H1 (cell line): ENCODE measurements at regions not wholly inside any gene's neighbourhood (a gene's known extent, or its start where the extent isn't known, plus 50 kb on each side); places are given as distances from the start of the nearest gene placed in this dataset.

ENCODE experiments used
- CEBPB ChIP-seq: IDR thresholded peaks from 2 replicates; pipeline ENCODE4 v1.6.1; 2012; ENCODE audit warnings: low read depth, low read length
- HDAC2 ChIP-seq, 2 experiments: fragments of 300-600 bp in 1 of 2; sonication (generic) in 1 of 2; IDR thresholded peaks; 2 replicates each; pipeline ENCODE4 v1.6.1; 2011 to 2012; ENCODE audit warnings: low read depth in 2 of 2, low read length in 2 of 2, mild to moderate bottlenecking in 2 of 2, moderate library complexity in 2 of 2, borderline replicate concordance in 1 of 2, inconsistent platforms in 1 of 2
- SAP30 ChIP-seq: fragments of 300-600 bp; sonication (generic); IDR thresholded peaks from 2 replicates; pipeline ENCODE4 v1.7.1; 2012; ENCODE audit warnings: low read length, moderate library complexity, mild to moderate bottlenecking, inconsistent platforms; ENCODE audit not compliant: insufficient read depth, insufficient replicate concordance
- SRF ChIP-seq: IDR thresholded peaks from 2 replicates; pipeline ENCODE4 v1.6.1; 2011; ENCODE audit warnings: mild to moderate bottlenecking, low read depth, low read length, moderate library complexity
- TF ChIP-seq, protein P1 (sequence below): fragments of 300-600 bp; sonication (generic); IDR thresholded peaks from 2 replicates; pipeline ENCODE4 v1.7.1; 2012; ENCODE audit warnings: low read length, moderate library complexity, mild to moderate bottlenecking, inconsistent platforms; ENCODE audit not compliant: insufficient replicate concordance
- TF ChIP-seq, protein P2 (sequence below): IDR thresholded peaks from 2 replicates; pipeline ENCODE4 v1.6.1; 2012; ENCODE audit warnings: inconsistent platforms

DNA sequence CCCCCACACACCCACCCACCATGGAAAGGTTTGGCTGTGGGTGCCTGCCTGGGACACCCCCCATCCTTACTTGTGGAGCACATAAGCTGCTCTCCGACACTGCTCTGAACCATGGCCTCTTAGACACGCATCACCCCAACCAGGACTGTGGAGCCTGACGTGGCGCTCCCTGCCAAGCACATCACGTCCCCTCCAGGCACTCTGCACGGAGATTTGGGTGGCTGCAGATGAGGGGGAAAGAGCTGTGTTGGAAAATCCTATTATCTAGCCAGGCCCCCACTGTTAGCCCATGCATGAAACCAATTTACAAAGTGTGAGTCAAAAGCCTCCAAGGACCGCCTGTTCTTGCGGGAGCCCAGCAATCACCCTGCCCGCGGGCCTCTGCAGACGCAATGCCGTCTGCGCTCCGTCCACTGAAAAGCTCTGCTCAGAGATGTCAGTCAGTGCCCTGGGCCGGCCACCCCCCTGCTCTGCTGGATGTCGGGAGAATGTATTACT, 163.4 kb upstream of the NECTIN1 start (continued):
- TF ChIP-seq, protein P1, sequence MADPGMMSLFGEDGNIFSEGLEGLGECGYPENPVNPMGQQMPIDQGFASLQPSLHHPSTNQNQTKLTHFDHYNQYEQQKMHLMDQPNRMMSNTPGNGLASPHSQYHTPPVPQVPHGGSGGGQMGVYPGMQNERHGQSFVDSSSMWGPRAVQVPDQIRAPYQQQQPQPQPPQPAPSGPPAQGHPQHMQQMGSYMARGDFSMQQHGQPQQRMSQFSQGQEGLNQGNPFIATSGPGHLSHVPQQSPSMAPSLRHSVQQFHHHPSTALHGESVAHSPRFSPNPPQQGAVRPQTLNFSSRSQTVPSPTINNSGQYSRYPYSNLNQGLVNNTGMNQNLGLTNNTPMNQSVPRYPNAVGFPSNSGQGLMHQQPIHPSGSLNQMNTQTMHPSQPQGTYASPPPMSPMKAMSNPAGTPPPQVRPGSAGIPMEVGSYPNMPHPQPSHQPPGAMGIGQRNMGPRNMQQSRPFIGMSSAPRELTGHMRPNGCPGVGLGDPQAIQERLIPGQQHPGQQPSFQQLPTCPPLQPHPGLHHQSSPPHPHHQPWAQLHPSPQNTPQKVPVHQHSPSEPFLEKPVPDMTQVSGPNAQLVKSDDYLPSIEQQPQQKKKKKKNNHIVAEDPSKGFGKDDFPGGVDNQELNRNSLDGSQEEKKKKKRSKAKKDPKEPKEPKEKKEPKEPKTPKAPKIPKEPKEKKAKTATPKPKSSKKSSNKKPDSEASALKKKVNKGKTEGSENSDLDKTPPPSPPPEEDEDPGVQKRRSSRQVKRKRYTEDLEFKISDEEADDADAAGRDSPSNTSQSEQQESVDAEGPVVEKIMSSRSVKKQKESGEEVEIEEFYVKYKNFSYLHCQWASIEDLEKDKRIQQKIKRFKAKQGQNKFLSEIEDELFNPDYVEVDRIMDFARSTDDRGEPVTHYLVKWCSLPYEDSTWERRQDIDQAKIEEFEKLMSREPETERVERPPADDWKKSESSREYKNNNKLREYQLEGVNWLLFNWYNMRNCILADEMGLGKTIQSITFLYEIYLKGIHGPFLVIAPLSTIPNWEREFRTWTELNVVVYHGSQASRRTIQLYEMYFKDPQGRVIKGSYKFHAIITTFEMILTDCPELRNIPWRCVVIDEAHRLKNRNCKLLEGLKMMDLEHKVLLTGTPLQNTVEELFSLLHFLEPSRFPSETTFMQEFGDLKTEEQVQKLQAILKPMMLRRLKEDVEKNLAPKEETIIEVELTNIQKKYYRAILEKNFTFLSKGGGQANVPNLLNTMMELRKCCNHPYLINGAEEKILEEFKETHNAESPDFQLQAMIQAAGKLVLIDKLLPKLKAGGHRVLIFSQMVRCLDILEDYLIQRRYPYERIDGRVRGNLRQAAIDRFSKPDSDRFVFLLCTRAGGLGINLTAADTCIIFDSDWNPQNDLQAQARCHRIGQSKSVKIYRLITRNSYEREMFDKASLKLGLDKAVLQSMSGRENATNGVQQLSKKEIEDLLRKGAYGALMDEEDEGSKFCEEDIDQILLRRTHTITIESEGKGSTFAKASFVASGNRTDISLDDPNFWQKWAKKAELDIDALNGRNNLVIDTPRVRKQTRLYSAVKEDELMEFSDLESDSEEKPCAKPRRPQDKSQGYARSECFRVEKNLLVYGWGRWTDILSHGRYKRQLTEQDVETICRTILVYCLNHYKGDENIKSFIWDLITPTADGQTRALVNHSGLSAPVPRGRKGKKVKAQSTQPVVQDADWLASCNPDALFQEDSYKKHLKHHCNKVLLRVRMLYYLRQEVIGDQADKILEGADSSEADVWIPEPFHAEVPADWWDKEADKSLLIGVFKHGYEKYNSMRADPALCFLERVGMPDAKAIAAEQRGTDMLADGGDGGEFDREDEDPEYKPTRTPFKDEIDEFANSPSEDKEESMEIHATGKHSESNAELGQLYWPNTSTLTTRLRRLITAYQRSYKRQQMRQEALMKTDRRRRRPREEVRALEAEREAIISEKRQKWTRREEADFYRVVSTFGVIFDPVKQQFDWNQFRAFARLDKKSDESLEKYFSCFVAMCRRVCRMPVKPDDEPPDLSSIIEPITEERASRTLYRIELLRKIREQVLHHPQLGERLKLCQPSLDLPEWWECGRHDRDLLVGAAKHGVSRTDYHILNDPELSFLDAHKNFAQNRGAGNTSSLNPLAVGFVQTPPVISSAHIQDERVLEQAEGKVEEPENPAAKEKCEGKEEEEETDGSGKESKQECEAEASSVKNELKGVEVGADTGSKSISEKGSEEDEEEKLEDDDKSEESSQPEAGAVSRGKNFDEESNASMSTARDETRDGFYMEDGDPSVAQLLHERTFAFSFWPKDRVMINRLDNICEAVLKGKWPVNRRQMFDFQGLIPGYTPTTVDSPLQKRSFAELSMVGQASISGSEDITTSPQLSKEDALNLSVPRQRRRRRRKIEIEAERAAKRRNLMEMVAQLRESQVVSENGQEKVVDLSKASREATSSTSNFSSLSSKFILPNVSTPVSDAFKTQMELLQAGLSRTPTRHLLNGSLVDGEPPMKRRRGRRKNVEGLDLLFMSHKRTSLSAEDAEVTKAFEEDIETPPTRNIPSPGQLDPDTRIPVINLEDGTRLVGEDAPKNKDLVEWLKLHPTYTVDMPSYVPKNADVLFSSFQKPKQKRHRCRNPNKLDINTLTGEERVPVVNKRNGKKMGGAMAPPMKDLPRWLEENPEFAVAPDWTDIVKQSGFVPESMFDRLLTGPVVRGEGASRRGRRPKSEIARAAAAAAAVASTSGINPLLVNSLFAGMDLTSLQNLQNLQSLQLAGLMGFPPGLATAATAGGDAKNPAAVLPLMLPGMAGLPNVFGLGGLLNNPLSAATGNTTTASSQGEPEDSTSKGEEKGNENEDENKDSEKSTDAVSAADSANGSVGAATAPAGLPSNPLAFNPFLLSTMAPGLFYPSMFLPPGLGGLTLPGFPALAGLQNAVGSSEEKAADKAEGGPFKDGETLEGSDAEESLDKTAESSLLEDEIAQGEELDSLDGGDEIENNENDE, result no peak
- TF ChIP-seq HDAC2 (IDR thresholded peaks at IDR 0.05; ENCODE audit: borderline replicate concordance in 1 of 2, low read depth in 2 of 2, low read length in 2 of 2) (no peak), CEBPB (no peak), SAP30 (no peak), SRF (no peak)
- TF ChIP-seq, protein P2, sequence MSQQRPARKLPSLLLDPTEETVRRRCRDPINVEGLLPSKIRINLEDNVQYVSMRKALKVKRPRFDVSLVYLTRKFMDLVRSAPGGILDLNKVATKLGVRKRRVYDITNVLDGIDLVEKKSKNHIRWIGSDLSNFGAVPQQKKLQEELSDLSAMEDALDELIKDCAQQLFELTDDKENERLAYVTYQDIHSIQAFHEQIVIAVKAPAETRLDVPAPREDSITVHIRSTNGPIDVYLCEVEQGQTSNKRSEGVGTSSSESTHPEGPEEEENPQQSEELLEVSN, result no peak
